GM19324 (cell line): ENCODE measurements at regions not wholly inside any gene's neighbourhood (a gene's known extent, or its start where the extent isn't known, plus 50 kb on each side); places are given as distances from the start of the nearest gene placed in this dataset.
A peak's percentile ranks its signal among the peaks of the same experiment; 100 is the strongest.

Experiments
- ATAC-seq: cut with Tn5 transposase; IDR thresholded peaks from one replicate; pipeline ENCODE4 v1.9.1; 2021; ENCODE audit warnings: mild to moderate bottlenecking, moderate library complexity; ENCODE audit not compliant: unreplicated experiment, low FRiP score

- no peak for ATAC-seq
Measured at GRCh38 chr4:126827669-126828068, 805.1 kb upstream of the INTU start.

GRCh38 chr4:126834854-126835253 lies 797.9 kb upstream of the INTU start:
- no peak for ATAC-seq

GRCh38 chr4:126838941-126839679 lies 793.6 kb upstream of the INTU start:
- ATAC-seq: no peak

GRCh38 chr4:126843492-126844067 lies 789.2 kb upstream of the INTU start:
- no peak for ATAC-seq

GRCh38 chr4:126850286-126850685 lies 782.5 kb upstream of the INTU start:
- peak; percentile 35 for ATAC-seq

GRCh38 chr4:126851391-126851790 lies 781.4 kb upstream of the INTU start:
- ATAC-seq: no peak

GRCh38 chr4:126853715-126854114 lies 779.0 kb upstream of the INTU start:
- ATAC-seq: peak; percentile 54

GRCh38 chr4:126856906-126857305 lies 775.9 kb upstream of the INTU start:
- ATAC-seq: no peak

GRCh38 chr4:126859314-126859713 lies 773.4 kb upstream of the INTU start:
- ATAC-seq: no peak

- ATAC-seq: no peak
Measured at GRCh38 chr4:126859872-126860271, 772.9 kb upstream of the INTU start.

- no peak for ATAC-seq
Measured at GRCh38 chr4:126860308-126860707, 772.4 kb upstream of the INTU start.

- no peak for ATAC-seq
Measured at GRCh38 chr4:126869967-126870366, 762.8 kb upstream of the INTU start.

- ATAC-seq: no peak
Measured at GRCh38 chr4:126871810-126872209, 760.9 kb upstream of the INTU start.

GRCh38 chr4:126874533-126874932 lies 758.2 kb upstream of the INTU start:
- ATAC-seq: no peak

GRCh38 chr4:126888968-126889367 lies 743.8 kb upstream of the INTU start:
- ATAC-seq: no peak

- ATAC-seq: no peak
Measured at GRCh38 chr4:126890383-126890782, 742.4 kb upstream of the INTU start.

- no peak for ATAC-seq
Measured at GRCh38 chr4:126890994-126891393, 741.8 kb upstream of the INTU start.

GRCh38 chr4:126894963-126895362 lies 737.8 kb upstream of the INTU start:
- no peak for ATAC-seq

- peak; percentile 63 for ATAC-seq
Measured at GRCh38 chr4:126895988-126896570, 736.7 kb upstream of the INTU start.

- no peak for ATAC-seq
Measured at GRCh38 chr4:126897038-126897437, 735.7 kb upstream of the INTU start.

GRCh38 chr4:126898815-126899214 lies 733.9 kb upstream of the INTU start:
- ATAC-seq: no peak

GRCh38 chr4:126899331-126899801 lies 733.4 kb upstream of the INTU start:
- ATAC-seq: no peak
